ENCODE measurements at regions not wholly inside any gene's neighbourhood (a gene's known extent, or its start where the extent isn't known, plus 50 kb on each side); places are given as distances from the start of the nearest gene placed in this dataset.
"Not testable (repeated sequence)": the region's sequence is repeated elsewhere in the genome, so short reads cannot be mapped to it uniquely, and the experiment has no call there.

GRCh38 chr6:67003844-67004243 lies 1296.8 kb upstream of the EYS start:
- Mint-ChIP-seq H3K9me3 (peaks cover 10% of the 10 kb centered on the region), H3K27me3 (no peaks in the 10 kb centered on the region), H3K27ac (no peak overlapping the region), H3K4me3 (no peak overlapping the region), H3K36me3 (ENCODE audit: low read depth) (no peaks in the 10 kb centered on the region), H3K4me1 (ENCODE audit: low read depth) (no peaks in the 10 kb centered on the region)
- intact Hi-C loops (cut with micrococcal nuclease) = no loop called here

- H3K9me3 Mint-ChIP-seq = peaks cover 18% of the 10 kb centered on the region
- H3K4me3 Mint-ChIP-seq = no peak overlapping the region
Observed at GRCh38 chr6:67000121-67000520, 1293.1 kb upstream of the EYS start.

GRCh38 chr6:66997579-66997978 lies 1290.6 kb upstream of the EYS start:
- intact Hi-C loops (cut with micrococcal nuclease); H3K27me3 Mint-ChIP-seq; H3K27ac Mint-ChIP-seq; H3K4me3 Mint-ChIP-seq; H3K4me1 Mint-ChIP-seq (ENCODE audit: low read depth); H3K36me3 Mint-ChIP-seq (ENCODE audit: low read depth): not testable (repeated sequence)
- peaks cover 27% of the 10 kb centered on the region for H3K9me3 Mint-ChIP-seq

More at GRCh38 chr6:67000121-67000520, 1293.1 kb upstream of the EYS start:
- Mint-ChIP-seq H3K27ac (no peak overlapping the region), H3K36me3 (ENCODE audit: low read depth) (no peaks in the 10 kb centered on the region), H3K4me1 (ENCODE audit: low read depth) (no peaks in the 10 kb centered on the region), H3K27me3 (no peaks in the 10 kb centered on the region)
- intact Hi-C loops (cut with micrococcal nuclease) = no loop called here

- peaks cover 39% of the 10 kb centered on the region for H3K9me3 Mint-ChIP-seq
- no peaks in the 10 kb centered on the region for H3K27me3 Mint-ChIP-seq
- H3K36me3 Mint-ChIP-seq (ENCODE audit: low read depth) = no peaks in the 10 kb centered on the region
- intact Hi-C loops (cut with micrococcal nuclease) = no loop called here
- H3K27ac Mint-ChIP-seq = no peak overlapping the region
- H3K4me1 Mint-ChIP-seq (ENCODE audit: low read depth) = no peaks in the 10 kb centered on the region
- no peak overlapping the region for H3K4me3 Mint-ChIP-seq
Observed at GRCh38 chr6:66995669-66996068, 1288.6 kb upstream of the EYS start.

- H3K9me3 Mint-ChIP-seq = peaks cover 38% of the 10 kb centered on the region
- H3K4me1 Mint-ChIP-seq (ENCODE audit: low read depth); H3K36me3 Mint-ChIP-seq (ENCODE audit: low read depth); H3K27ac Mint-ChIP-seq; H3K4me3 Mint-ChIP-seq; intact Hi-C loops (cut with micrococcal nuclease); H3K27me3 Mint-ChIP-seq: not testable (repeated sequence)
Observed at GRCh38 chr6:66993708-66994107, 1286.7 kb upstream of the EYS start.

- H3K4me3 Mint-ChIP-seq = no peak overlapping the region
- intact Hi-C loops (cut with micrococcal nuclease) = no loop called here
- no peaks in the 10 kb centered on the region for H3K4me1 Mint-ChIP-seq (ENCODE audit: low read depth)
- H3K27me3 Mint-ChIP-seq = no peaks in the 10 kb centered on the region
- H3K27ac Mint-ChIP-seq = no peak overlapping the region
- H3K9me3 Mint-ChIP-seq = peaks cover 38% of the 10 kb centered on the region
- H3K36me3 Mint-ChIP-seq (ENCODE audit: low read depth) = no peaks in the 10 kb centered on the region
Observed at GRCh38 chr6:66993272-66993671, 1286.2 kb upstream of the EYS start.

GRCh38 chr6:66992660-66993059 lies 1285.6 kb upstream of the EYS start:
- no peak overlapping the region for H3K4me3 Mint-ChIP-seq
- no peaks in the 10 kb centered on the region for H3K4me1 Mint-ChIP-seq (ENCODE audit: low read depth)
- H3K27ac Mint-ChIP-seq = no peak overlapping the region
- no peaks in the 10 kb centered on the region for H3K27me3 Mint-ChIP-seq
- H3K36me3 Mint-ChIP-seq (ENCODE audit: low read depth) = no peaks in the 10 kb centered on the region
- peaks cover 38% of the 10 kb centered on the region for H3K9me3 Mint-ChIP-seq
- intact Hi-C loops (cut with micrococcal nuclease) = no loop called here

- H3K4me3 Mint-ChIP-seq = no peak overlapping the region
- H3K9me3 Mint-ChIP-seq = peaks cover 60% of the 10 kb centered on the region
- no peaks in the 10 kb centered on the region for H3K27me3 Mint-ChIP-seq
- intact Hi-C loops (cut with micrococcal nuclease) = no loop called here
- no peak overlapping the region for H3K27ac Mint-ChIP-seq
- H3K4me1 Mint-ChIP-seq (ENCODE audit: low read depth) = no peaks in the 10 kb centered on the region
- no peaks in the 10 kb centered on the region for H3K36me3 Mint-ChIP-seq (ENCODE audit: low read depth)
Observed at GRCh38 chr6:66986940-66987339, 1279.9 kb upstream of the EYS start.

- peaks cover 55% of the 10 kb centered on the region for H3K9me3 Mint-ChIP-seq
Observed at GRCh38 chr6:66985816-66986215, 1278.8 kb upstream of the EYS start.

GRCh38 chr6:66970373-66970772 lies 1263.3 kb upstream of the EYS start:
- intact Hi-C loops (cut with micrococcal nuclease) = no loop called here
- no peak overlapping the region for H3K4me3 Mint-ChIP-seq
- H3K27ac Mint-ChIP-seq = no peak overlapping the region
- no peaks in the 10 kb centered on the region for H3K27me3 Mint-ChIP-seq
- no peaks in the 10 kb centered on the region for H3K36me3 Mint-ChIP-seq (ENCODE audit: low read depth)
- H3K4me1 Mint-ChIP-seq (ENCODE audit: low read depth) = no peaks in the 10 kb centered on the region
- H3K9me3 Mint-ChIP-seq = peaks cover 9% of the 10 kb centered on the region

More at GRCh38 chr6:66985816-66986215, 1278.8 kb upstream of the EYS start:
- Mint-ChIP-seq H3K4me1 (ENCODE audit: low read depth) (no peaks in the 10 kb centered on the region), H3K4me3 (no peak overlapping the region), H3K27ac (no peak overlapping the region), H3K36me3 (ENCODE audit: low read depth) (no peaks in the 10 kb centered on the region), H3K27me3 (no peaks in the 10 kb centered on the region)
- intact Hi-C loops (cut with micrococcal nuclease) = no loop called here

GRCh38 chr6:66965227-66965626 lies 1258.2 kb upstream of the EYS start:
- no peaks in the 10 kb centered on the region for H3K4me1 Mint-ChIP-seq (ENCODE audit: low read depth)
- H3K9me3 Mint-ChIP-seq = peaks cover 27% of the 10 kb centered on the region
- H3K27ac Mint-ChIP-seq = no peak overlapping the region
- no peaks in the 10 kb centered on the region for H3K27me3 Mint-ChIP-seq
- intact Hi-C loops (cut with micrococcal nuclease) = no loop called here
- no peak overlapping the region for H3K4me3 Mint-ChIP-seq
- no peaks in the 10 kb centered on the region for H3K36me3 Mint-ChIP-seq (ENCODE audit: low read depth)

GRCh38 chr6:66964216-66964615 lies 1257.2 kb upstream of the EYS start:
- peaks cover 30% of the 10 kb centered on the region for H3K9me3 Mint-ChIP-seq
- no peaks in the 10 kb centered on the region for H3K4me1 Mint-ChIP-seq (ENCODE audit: low read depth)
- no peaks in the 10 kb centered on the region for H3K36me3 Mint-ChIP-seq (ENCODE audit: low read depth)
- no peak overlapping the region for H3K27ac Mint-ChIP-seq
- no peaks in the 10 kb centered on the region for H3K27me3 Mint-ChIP-seq
- intact Hi-C loops (cut with micrococcal nuclease) = no loop called here
- no peak overlapping the region for H3K4me3 Mint-ChIP-seq

- Mint-ChIP-seq H3K4me3 (no peak overlapping the region), H3K36me3 (ENCODE audit: low read depth) (no peaks in the 10 kb centered on the region), H3K9me3 (peaks cover 27% of the 10 kb centered on the region), H3K4me1 (ENCODE audit: low read depth) (no peaks in the 10 kb centered on the region), H3K27me3 (no peaks in the 10 kb centered on the region), H3K27ac (no peak overlapping the region)
- intact Hi-C loops (cut with micrococcal nuclease) = no loop called here
Observed at GRCh38 chr6:66962082-66962481, 1255.1 kb upstream of the EYS start.

- intact Hi-C loops (cut with micrococcal nuclease) = no loop called here
- no peaks in the 10 kb centered on the region for H3K27me3 Mint-ChIP-seq
- H3K4me3 Mint-ChIP-seq = no peak overlapping the region
- H3K9me3 Mint-ChIP-seq = peaks cover 27% of the 10 kb centered on the region
- no peaks in the 10 kb centered on the region for H3K4me1 Mint-ChIP-seq (ENCODE audit: low read depth)
- H3K27ac Mint-ChIP-seq = no peak overlapping the region
- no peaks in the 10 kb centered on the region for H3K36me3 Mint-ChIP-seq (ENCODE audit: low read depth)
Observed at GRCh38 chr6:66961191-66961590, 1254.2 kb upstream of the EYS start.

GRCh38 chr6:66949191-66949661 lies 1242.2 kb upstream of the EYS start:
- Mint-ChIP-seq H3K27me3 (no peaks in the 10 kb centered on the region), H3K4me1 (ENCODE audit: low read depth) (no peaks in the 10 kb centered on the region), H3K9me3 (peaks cover 29% of the 10 kb centered on the region), H3K4me3 (no peak overlapping the region), H3K27ac (no peak overlapping the region), H3K36me3 (ENCODE audit: low read depth) (no peaks in the 10 kb centered on the region)
- intact Hi-C loops (cut with micrococcal nuclease) = no loop called here
